ENCODE measurements at regions not wholly inside any gene's neighbourhood (a gene's known extent, or its start where the extent isn't known, plus 50 kb on each side); places are given as distances from the start of the nearest gene placed in this dataset.
"Not testable (repeated sequence)": the region's sequence is repeated elsewhere in the genome, so short reads cannot be mapped to it uniquely, and the experiment has no call there.

GRCh38 chr1:101406271-101406670 lies 169.5 kb downstream of the S1PR1 start:
- no peak for DNase-seq (ENCODE audit: extremely low read depth in 1 of 11, low read depth in 9 of 11, low spot score in 4 of 11)

- DNase-seq (ENCODE audit: extremely low read depth in 1 of 11, low read depth in 9 of 11, low spot score in 4 of 11) = peak in 2 of 11 donors; percentile 5 to 10
Measured at GRCh38 chr1:101406681-101407080, 169.9 kb downstream of the S1PR1 start.

GRCh38 chr1:101407505-101408211 lies 170.8 kb downstream of the S1PR1 start:
- DNase-seq (ENCODE audit: extremely low read depth in 1 of 11, low read depth in 9 of 11, low spot score in 4 of 11) = peak in 1 of 11 donors; percentile 3

GRCh38 chr1:101408212-101409042 lies 171.6 kb downstream of the S1PR1 start:
- DNase-seq (ENCODE audit: extremely low read depth in 1 of 11, low read depth in 9 of 11, low spot score in 4 of 11) = no peak

GRCh38 chr1:101409102-101409501 lies 172.3 kb downstream of the S1PR1 start:
- DNase-seq (ENCODE audit: extremely low read depth in 1 of 11, low read depth in 9 of 11, low spot score in 4 of 11) = no peak

- DNase-seq (ENCODE audit: extremely low read depth in 1 of 11, low read depth in 9 of 11, low spot score in 4 of 11) = no peak
Measured at GRCh38 chr1:101410048-101410878, 173.4 kb downstream of the S1PR1 start.

- DNase-seq (ENCODE audit: extremely low read depth in 1 of 11, low read depth in 9 of 11, low spot score in 4 of 11) = no peak
Measured at GRCh38 chr1:101420406-101420805, 183.6 kb downstream of the S1PR1 start.

GRCh38 chr1:101428083-101428482 lies 191.3 kb downstream of the S1PR1 start:
- not testable (repeated sequence) for DNase-seq (ENCODE audit: extremely low read depth in 1 of 11, low read depth in 9 of 11, low spot score in 4 of 11)

- no peak for DNase-seq (ENCODE audit: extremely low read depth in 1 of 11, low read depth in 9 of 11, low spot score in 4 of 11)
Measured at GRCh38 chr1:101428562-101428961, 191.7 kb downstream of the S1PR1 start.

GRCh38 chr1:101431956-101432510 lies 195.2 kb downstream of the S1PR1 start:
- no peak for DNase-seq (ENCODE audit: extremely low read depth in 1 of 11, low read depth in 9 of 11, low spot score in 4 of 11)

GRCh38 chr1:101435831-101436511 lies 199.2 kb downstream of the S1PR1 start:
- DNase-seq (ENCODE audit: extremely low read depth in 1 of 11, low read depth in 9 of 11, low spot score in 4 of 11) = no peak

- DNase-seq (ENCODE audit: extremely low read depth in 1 of 11, low read depth in 9 of 11, low spot score in 4 of 11) = no peak
Measured at GRCh38 chr1:101437800-101438199, 201.0 kb downstream of the S1PR1 start.

GRCh38 chr1:101438359-101438758 lies 201.5 kb downstream of the S1PR1 start:
- no peak for DNase-seq (ENCODE audit: extremely low read depth in 1 of 11, low read depth in 9 of 11, low spot score in 4 of 11)

GRCh38 chr1:101440485-101440884 lies 203.7 kb downstream of the S1PR1 start:
- no peak for DNase-seq (ENCODE audit: extremely low read depth in 1 of 11, low read depth in 9 of 11, low spot score in 4 of 11)

- no peak for DNase-seq (ENCODE audit: extremely low read depth in 1 of 11, low read depth in 9 of 11, low spot score in 4 of 11)
Measured at GRCh38 chr1:101444381-101444780, 207.6 kb downstream of the S1PR1 start.

- no peak for DNase-seq (ENCODE audit: extremely low read depth in 1 of 11, low read depth in 9 of 11, low spot score in 4 of 11)
Measured at GRCh38 chr1:101444873-101445618, 208.2 kb downstream of the S1PR1 start.

- no peak for DNase-seq (ENCODE audit: extremely low read depth in 1 of 11, low read depth in 9 of 11, low spot score in 4 of 11)
Measured at GRCh38 chr1:101448018-101448417, 211.2 kb downstream of the S1PR1 start.

- not testable (repeated sequence) for DNase-seq (ENCODE audit: extremely low read depth in 1 of 11, low read depth in 9 of 11, low spot score in 4 of 11)
Measured at GRCh38 chr1:101450691-101451090, 213.9 kb downstream of the S1PR1 start.

Data from renal cortex interstitium (tissue), 11 donors.